ENCODE measurements at regions not wholly inside any gene's neighbourhood (a gene's known extent, or its start where the extent isn't known, plus 50 kb on each side); places are given as distances from the start of the nearest gene placed in this dataset.
A peak's percentile ranks its signal among the peaks of the same experiment; 100 is the strongest.

GRCh38 chr20:50399555-50399916 lies 110.6 kb upstream of the PTPN1 start:
- Mint-ChIP-seq H3K4me1 (peaks cover 4% of the 10 kb centered on the region), H3K27me3 (ENCODE audit: low read depth) (no peaks in the 10 kb centered on the region), H3K4me3 (no peak overlapping the region), H3K27ac (ENCODE audit: unreplicated experiment) (no peak overlapping the region), H3K9me3 (no peaks in the 10 kb centered on the region), H3K36me3 (ENCODE audit: low read depth) (no peaks in the 10 kb centered on the region)
- DNase-seq (ENCODE audit: low read depth, low spot score), result no peak
- no peak for TF ChIP-seq CTCF (conservative IDR thresholded peaks at IDR 0.05)

- Mint-ChIP-seq H3K4me3 (no peak overlapping the region), H3K36me3 (ENCODE audit: low read depth) (no peaks in the 10 kb centered on the region), H3K4me1 (no peaks in the 10 kb centered on the region), H3K9me3 (no peaks in the 10 kb centered on the region), H3K27ac (ENCODE audit: unreplicated experiment) (no peak overlapping the region), H3K27me3 (ENCODE audit: low read depth) (no peaks in the 10 kb centered on the region)
- no peak for TF ChIP-seq CTCF (conservative IDR thresholded peaks at IDR 0.05)
- no peak for DNase-seq (ENCODE audit: low read depth, low spot score)
Observed at GRCh38 chr20:50399917-50400704, 110.1 kb upstream of the PTPN1 start.

- no peaks in the 10 kb centered on the region for H3K9me3 Mint-ChIP-seq
- no peaks in the 10 kb centered on the region for H3K36me3 Mint-ChIP-seq (ENCODE audit: low read depth)
- no peak for DNase-seq (ENCODE audit: low read depth, low spot score)
- H3K4me3 Mint-ChIP-seq, result no peak overlapping the region
- peaks cover 5% of the 10 kb centered on the region for H3K4me1 Mint-ChIP-seq
- H3K27ac Mint-ChIP-seq (ENCODE audit: unreplicated experiment), result no peak overlapping the region
- no peaks in the 10 kb centered on the region for H3K27me3 Mint-ChIP-seq (ENCODE audit: low read depth)
- no peak for TF ChIP-seq CTCF (conservative IDR thresholded peaks at IDR 0.05)
Observed at GRCh38 chr20:50400705-50401586, 109.2 kb upstream of the PTPN1 start.

- Mint-ChIP-seq H3K27ac (ENCODE audit: unreplicated experiment) (peak overlapping the region; percentile 12), H3K27me3 (ENCODE audit: low read depth) (no peaks in the 10 kb centered on the region), H3K36me3 (ENCODE audit: low read depth) (no peaks in the 10 kb centered on the region), H3K4me1 (peaks cover 9% of the 10 kb centered on the region), H3K4me3 (no peak overlapping the region), H3K9me3 (no peaks in the 10 kb centered on the region)
- TF ChIP-seq CTCF (conservative IDR thresholded peaks at IDR 0.05), result no peak
- DNase-seq (ENCODE audit: low read depth, low spot score), result no peak
Observed at GRCh38 chr20:50401587-50402418, 108.4 kb upstream of the PTPN1 start.

Data from neural crest cell (in vitro differentiated cells).